HL-60 (cell line): ENCODE measurements at regions not wholly inside any gene's neighbourhood (a gene's known extent, or its start where the extent isn't known, plus 50 kb on each side); places are given as distances from the start of the nearest gene placed in this dataset.

Source experiments
- GABPA ChIP-seq: IDR thresholded peaks from 2 replicates; pipeline ENCODE4 v1.6.1; 2012; ENCODE audit warnings: low read depth
- POLR2AphosphoS5 ChIP-seq: IDR thresholded peaks from 2 replicates; pipeline ENCODE4 v1.6.1; 2012; ENCODE audit warnings: low read depth
- SPI1 ChIP-seq: IDR thresholded peaks from 2 replicates; pipeline ENCODE4 v1.6.1; 2012; ENCODE audit warnings: low read depth, mild to moderate bottlenecking, borderline replicate concordance
- TF ChIP-seq, protein P1 (sequence below): IDR thresholded peaks from one replicate; pipeline ENCODE4 v1.5.1; 2011; ENCODE audit warnings: low read length, control low read depth, inconsistent platforms; ENCODE audit not compliant: insufficient read depth
- TF ChIP-seq, protein P2 (sequence below): IDR thresholded peaks from 2 replicates; pipeline ENCODE4 v1.6.1; 2012; ENCODE audit warnings: low read depth; ENCODE audit not compliant: insufficient replicate concordance

DNA sequence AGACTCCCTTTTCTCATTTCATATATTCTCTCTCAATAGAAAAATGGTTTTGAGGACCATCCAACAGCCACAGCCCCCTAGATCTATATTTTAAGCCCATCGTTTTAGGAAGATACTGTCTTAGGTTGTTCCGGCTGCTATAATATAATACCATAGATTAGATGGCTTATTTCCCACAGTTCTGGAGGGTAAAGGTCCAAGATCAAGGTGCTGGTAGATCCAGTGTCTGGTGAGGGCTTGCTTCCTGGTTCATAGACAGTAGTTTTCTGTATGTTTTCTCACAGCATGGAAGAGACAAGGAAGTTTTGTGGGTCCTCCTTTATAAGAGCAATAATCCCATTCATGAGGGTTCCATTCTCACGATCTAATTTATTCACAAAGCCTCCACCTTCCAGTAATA is 215.1 kb downstream of the AASDHPPT start:
- TF ChIP-seq, protein P1, sequence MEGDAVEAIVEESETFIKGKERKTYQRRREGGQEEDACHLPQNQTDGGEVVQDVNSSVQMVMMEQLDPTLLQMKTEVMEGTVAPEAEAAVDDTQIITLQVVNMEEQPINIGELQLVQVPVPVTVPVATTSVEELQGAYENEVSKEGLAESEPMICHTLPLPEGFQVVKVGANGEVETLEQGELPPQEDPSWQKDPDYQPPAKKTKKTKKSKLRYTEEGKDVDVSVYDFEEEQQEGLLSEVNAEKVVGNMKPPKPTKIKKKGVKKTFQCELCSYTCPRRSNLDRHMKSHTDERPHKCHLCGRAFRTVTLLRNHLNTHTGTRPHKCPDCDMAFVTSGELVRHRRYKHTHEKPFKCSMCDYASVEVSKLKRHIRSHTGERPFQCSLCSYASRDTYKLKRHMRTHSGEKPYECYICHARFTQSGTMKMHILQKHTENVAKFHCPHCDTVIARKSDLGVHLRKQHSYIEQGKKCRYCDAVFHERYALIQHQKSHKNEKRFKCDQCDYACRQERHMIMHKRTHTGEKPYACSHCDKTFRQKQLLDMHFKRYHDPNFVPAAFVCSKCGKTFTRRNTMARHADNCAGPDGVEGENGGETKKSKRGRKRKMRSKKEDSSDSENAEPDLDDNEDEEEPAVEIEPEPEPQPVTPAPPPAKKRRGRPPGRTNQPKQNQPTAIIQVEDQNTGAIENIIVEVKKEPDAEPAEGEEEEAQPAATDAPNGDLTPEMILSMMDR = no peak
- TF ChIP-seq POLR2AphosphoS5 (no peak), SPI1 (no peak), GABPA (no peak)
- TF ChIP-seq, protein P2, sequence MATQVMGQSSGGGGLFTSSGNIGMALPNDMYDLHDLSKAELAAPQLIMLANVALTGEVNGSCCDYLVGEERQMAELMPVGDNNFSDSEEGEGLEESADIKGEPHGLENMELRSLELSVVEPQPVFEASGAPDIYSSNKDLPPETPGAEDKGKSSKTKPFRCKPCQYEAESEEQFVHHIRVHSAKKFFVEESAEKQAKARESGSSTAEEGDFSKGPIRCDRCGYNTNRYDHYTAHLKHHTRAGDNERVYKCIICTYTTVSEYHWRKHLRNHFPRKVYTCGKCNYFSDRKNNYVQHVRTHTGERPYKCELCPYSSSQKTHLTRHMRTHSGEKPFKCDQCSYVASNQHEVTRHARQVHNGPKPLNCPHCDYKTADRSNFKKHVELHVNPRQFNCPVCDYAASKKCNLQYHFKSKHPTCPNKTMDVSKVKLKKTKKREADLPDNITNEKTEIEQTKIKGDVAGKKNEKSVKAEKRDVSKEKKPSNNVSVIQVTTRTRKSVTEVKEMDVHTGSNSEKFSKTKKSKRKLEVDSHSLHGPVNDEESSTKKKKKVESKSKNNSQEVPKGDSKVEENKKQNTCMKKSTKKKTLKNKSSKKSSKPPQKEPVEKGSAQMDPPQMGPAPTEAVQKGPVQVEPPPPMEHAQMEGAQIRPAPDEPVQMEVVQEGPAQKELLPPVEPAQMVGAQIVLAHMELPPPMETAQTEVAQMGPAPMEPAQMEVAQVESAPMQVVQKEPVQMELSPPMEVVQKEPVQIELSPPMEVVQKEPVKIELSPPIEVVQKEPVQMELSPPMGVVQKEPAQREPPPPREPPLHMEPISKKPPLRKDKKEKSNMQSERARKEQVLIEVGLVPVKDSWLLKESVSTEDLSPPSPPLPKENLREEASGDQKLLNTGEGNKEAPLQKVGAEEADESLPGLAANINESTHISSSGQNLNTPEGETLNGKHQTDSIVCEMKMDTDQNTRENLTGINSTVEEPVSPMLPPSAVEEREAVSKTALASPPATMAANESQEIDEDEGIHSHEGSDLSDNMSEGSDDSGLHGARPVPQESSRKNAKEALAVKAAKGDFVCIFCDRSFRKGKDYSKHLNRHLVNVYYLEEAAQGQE = no peak
